Astrocyte (in vitro differentiated cells and primary cell): ENCODE measurements at regions not wholly inside any gene's neighbourhood (a gene's known extent, or its start where the extent isn't known, plus 50 kb on each side); places are given as distances from the start of the nearest gene placed in this dataset.
"Not testable (repeated sequence)": the region's sequence is repeated elsewhere in the genome, so short reads cannot be mapped to it uniquely, and the experiment has no call there.

ENCODE experiments used
- CTCF ChIP-seq: IDR thresholded peaks from 2 replicates; pipeline ENCODE4 v1.5.1; 2011; ENCODE audit warnings: low read depth, mild to moderate bottlenecking, inconsistent platforms, low read length, moderate library complexity; ENCODE audit not compliant: insufficient read depth
- EZH2 ChIP-seq: IDR thresholded peaks from 2 replicates; pipeline ENCODE4 v1.6.1; 2012; ENCODE audit warnings: mild to moderate bottlenecking, low read length, inconsistent platforms; ENCODE audit not compliant: insufficient read depth

GRCh38 chr1:857926-858648 is 65.6 kb upstream of the SAMD11 start:
- TF ChIP-seq CTCF, EZH2: not testable (repeated sequence)
